H9 (cell line): ENCODE measurements at regions not wholly inside any gene's neighbourhood (a gene's known extent, or its start where the extent isn't known, plus 50 kb on each side); places are given as distances from the start of the nearest gene placed in this dataset.

Source experiments
- DNase-seq: peaks from one replicate; pipeline ENCODE4 v3.0.0-alpha.2; 2017
- H2AFZ ChIP-seq: one replicate; pipeline ENCODE4 v1.6.1; 2013; ENCODE audit warnings: mild to moderate bottlenecking, low read length, control low read depth, moderate library complexity
- H2AK5ac ChIP-seq: 2 replicates; pipeline ENCODE4 v1.6.1; 2013; ENCODE audit warnings: low read length, control low read depth, mixed read lengths; ENCODE audit not compliant: insufficient read length
- H2BK120ac ChIP-seq: one replicate; pipeline ENCODE4 v1.6.1; 2013; ENCODE audit warnings: low read depth, mild to moderate bottlenecking, low read length, control low read depth, inconsistent platforms; ENCODE audit not compliant: poor library complexity, severe bottlenecking
- H2BK12ac ChIP-seq: 2 replicates; pipeline ENCODE4 v1.6.1; 2013; ENCODE audit warnings: low read length, control low read depth, mixed read lengths, low read depth; ENCODE audit not compliant: insufficient read length
- H2BK15ac ChIP-seq: 2 replicates; pipeline ENCODE4 v1.6.1; 2013; ENCODE audit warnings: low read depth, low read length, control low read depth
- H2BK20ac ChIP-seq: one replicate; pipeline ENCODE4 v1.6.1; 2013; ENCODE audit warnings: low read depth, mild to moderate bottlenecking, low read length, control low read depth, inconsistent platforms; ENCODE audit not compliant: poor library complexity, severe bottlenecking
- H2BK5ac ChIP-seq: 2 replicates; pipeline ENCODE4 v1.6.1; 2013; ENCODE audit warnings: low read length, control low read depth, mixed read lengths; ENCODE audit not compliant: insufficient read length
- H3K14ac ChIP-seq: 2 replicates; pipeline ENCODE4 v1.6.1; 2013; ENCODE audit warnings: low read length, control low read depth; ENCODE audit not compliant: insufficient read depth
- H3K18ac ChIP-seq: 2 replicates; pipeline ENCODE4 v1.6.1; 2013; ENCODE audit warnings: low read depth, mild to moderate bottlenecking, mixed read lengths, low read length, control low read depth; ENCODE audit not compliant: insufficient read length
- H3K23ac ChIP-seq: 2 replicates; pipeline ENCODE4 v1.6.1; 2013; ENCODE audit warnings: low read length, control low read depth, mixed read lengths, low read depth; ENCODE audit not compliant: insufficient read length
- H3K23me2 ChIP-seq: 2 replicates; pipeline ENCODE4 v1.6.1; 2013; ENCODE audit warnings: low read depth, mild to moderate bottlenecking, mixed read lengths, low read length, control low read depth; ENCODE audit not compliant: insufficient read length, poor library complexity, severe bottlenecking
- H3K27ac ChIP-seq: 2 replicates; pipeline ENCODE4 v1.5.1; 2013; ENCODE audit warnings: low read length, control low read depth, mixed read lengths, low read depth; ENCODE audit not compliant: insufficient read length
- H3K27me3 ChIP-seq: 2 replicates; pipeline ENCODE4 v1.6.1; 2013; ENCODE audit warnings: low read length, control low read depth, inconsistent platforms; ENCODE audit not compliant: insufficient read depth
- H3K4ac ChIP-seq: 2 replicates; pipeline ENCODE4 v1.6.1; 2013; ENCODE audit warnings: low read depth, mild to moderate bottlenecking, control low read depth, inconsistent platforms, low read length, moderate library complexity
- H3K4me1 ChIP-seq: 2 replicates; pipeline ENCODE4 v1.6.1; 2013; ENCODE audit warnings: low read length, control low read depth, inconsistent platforms; ENCODE audit not compliant: insufficient read depth
- H3K4me2 ChIP-seq: 2 replicates; pipeline ENCODE4 v1.6.1; 2013; ENCODE audit warnings: low read length, control low read depth, mixed read lengths; ENCODE audit not compliant: insufficient read length, insufficient read depth
- H3K56ac ChIP-seq: 2 replicates; pipeline ENCODE4 v1.6.1; 2013; ENCODE audit warnings: low read depth, mild to moderate bottlenecking, mixed read lengths, low read length, control low read depth; ENCODE audit not compliant: insufficient read length
- H3K79me1 ChIP-seq: 2 replicates; pipeline ENCODE4 v1.6.1; 2013; ENCODE audit warnings: low read depth, mild to moderate bottlenecking, moderate library complexity, low read length, control low read depth, inconsistent platforms; ENCODE audit not compliant: insufficient read depth, poor library complexity, severe bottlenecking
- H3K79me2 ChIP-seq: 2 replicates; pipeline ENCODE4 v1.6.1; 2013; ENCODE audit warnings: low read length, control low read depth, inconsistent platforms; ENCODE audit not compliant: insufficient read depth
- H3K9ac ChIP-seq: 2 replicates; pipeline ENCODE4 v1.6.1; 2013; ENCODE audit warnings: low read length, control low read depth, mixed read lengths; ENCODE audit not compliant: insufficient read length; ENCODE audit errors: extremely low read depth
- H3K9me3 ChIP-seq: one replicate; pipeline ENCODE4 v1.6.1; 2013; ENCODE audit warnings: low read depth, low read length, inconsistent platforms; ENCODE audit not compliant: control insufficient read depth
- H3T11ph ChIP-seq: one replicate; pipeline ENCODE4 v1.6.1; 2013; ENCODE audit warnings: mild to moderate bottlenecking, low read length, control low read depth, inconsistent platforms
- H4K20me1 ChIP-seq: one replicate; pipeline ENCODE4 v1.6.1; 2013; ENCODE audit not compliant: control insufficient read depth, insufficient read length, insufficient read depth
- H4K5ac ChIP-seq: 2 replicates; pipeline ENCODE4 v1.6.1; 2013; ENCODE audit warnings: low read depth, mild to moderate bottlenecking, mixed read lengths, low read length, control low read depth; ENCODE audit not compliant: insufficient read length
- H4K8ac ChIP-seq: replicated peaks from 2 replicates; pipeline ENCODE4 v1.6.1; 2013; ENCODE audit warnings: low read length, control low read depth, mixed read lengths, low read depth; ENCODE audit not compliant: insufficient read length
- H4K91ac ChIP-seq: 2 replicates; pipeline ENCODE4 v1.6.1; 2013; ENCODE audit warnings: low read depth, mild to moderate bottlenecking, moderate library complexity, mixed read lengths, low read length, control low read depth; ENCODE audit not compliant: insufficient read length
- H3K27ac Mint-ChIP-seq, 3 experiments: 2 replicates in 2 of 3; 3 replicates in 1 of 3; pipeline ENCODE4 v1.8.0; 2020 to 2021; ENCODE audit warnings: mixed read lengths in 3 of 3, mild to moderate bottlenecking in 1 of 3, moderate library complexity in 1 of 3
- H3K27me3 Mint-ChIP-seq: 2 replicates; pipeline ENCODE4 v1.8.0; 2021; ENCODE audit warnings: low read depth, mild to moderate bottlenecking, moderate library complexity, mixed read lengths
- H3K36me3 Mint-ChIP-seq, 3 experiments: 2 replicates in 2 of 3; 3 replicates in 1 of 3; pipeline ENCODE4 v1.8.0; 2020 to 2021; ENCODE audit warnings: low read depth in 3 of 3, mixed read lengths in 3 of 3; ENCODE audit not compliant: insufficient read depth in 1 of 3
- H3K4me1 Mint-ChIP-seq, 2 experiments: 2 replicates each; pipeline ENCODE4 v1.8.0; 2020; ENCODE audit warnings: mixed read lengths in 2 of 2
- H3K4me3 Mint-ChIP-seq, 2 experiments: 2 replicates in 1 of 2; 3 replicates in 1 of 2; pipeline ENCODE4 v1.8.0; 2020 to 2021; ENCODE audit warnings: mild to moderate bottlenecking in 2 of 2, mixed read lengths in 2 of 2, moderate library complexity in 1 of 2
- H3K9me3 Mint-ChIP-seq, 2 experiments: 2 replicates in 1 of 2; 3 replicates in 1 of 2; pipeline ENCODE4 v1.8.0; 2020; ENCODE audit warnings: mild to moderate bottlenecking in 2 of 2, mixed read lengths in 2 of 2, moderate library complexity in 1 of 2
- TF ChIP-seq, protein P1 (sequence below): fragments of 200-600 bp; sonication (generic); conservative IDR thresholded peaks from 3 replicates; pipeline ENCODE4 v1.8.0; 2021; ENCODE audit warnings: antibody characterized with exemption, mild to moderate bottlenecking

- Mint-ChIP-seq H3K4me1 (peaks cover 13 to 15% of the 10 kb centered on the region in 2 experiments), H3K27ac (no peak overlapping the region), H3K4me3 (no peak overlapping the region), H3K9me3 (no peaks in the 10 kb centered on the region), H3K36me3 (no peaks in the 10 kb centered on the region), H3K27me3 (no peaks in the 10 kb centered on the region)
- Histone ChIP-seq H3K27me3 (no peaks in the 10 kb centered on the region), H3K18ac (no peak overlapping the region), H3K23me2 (no peaks in the 10 kb centered on the region), H3K56ac (no peak overlapping the region), H2BK15ac (no peak overlapping the region), H2BK5ac (no peak overlapping the region), H3K14ac (no peak overlapping the region), H3K4me1 (peaks cover 2% of the 10 kb centered on the region; the same call in 1 of the 2 replicates), H3K4me2 (no peak overlapping the region), H3K9ac (no peak overlapping the region), H3K27ac (no peak overlapping the region), H4K91ac (no peak overlapping the region), H4K5ac (no peak overlapping the region), H4K20me1 (no peaks in the 10 kb centered on the region), H4K8ac (no peak overlapping the region), H2AK5ac (no peak overlapping the region), H2AFZ (no peak overlapping the region), H3K79me1 (no peaks in the 10 kb centered on the region), H2BK120ac (no peak overlapping the region), H3T11ph (no peak overlapping the region), H3K79me2 (no peaks in the 10 kb centered on the region), H3K9me3 (no peaks in the 10 kb centered on the region), H3K23ac (no peak overlapping the region), H2BK12ac (no peak overlapping the region), H3K4ac (no peak overlapping the region), H2BK20ac (no peak overlapping the region)
- DNase-seq: no peak
- TF ChIP-seq, protein P1, sequence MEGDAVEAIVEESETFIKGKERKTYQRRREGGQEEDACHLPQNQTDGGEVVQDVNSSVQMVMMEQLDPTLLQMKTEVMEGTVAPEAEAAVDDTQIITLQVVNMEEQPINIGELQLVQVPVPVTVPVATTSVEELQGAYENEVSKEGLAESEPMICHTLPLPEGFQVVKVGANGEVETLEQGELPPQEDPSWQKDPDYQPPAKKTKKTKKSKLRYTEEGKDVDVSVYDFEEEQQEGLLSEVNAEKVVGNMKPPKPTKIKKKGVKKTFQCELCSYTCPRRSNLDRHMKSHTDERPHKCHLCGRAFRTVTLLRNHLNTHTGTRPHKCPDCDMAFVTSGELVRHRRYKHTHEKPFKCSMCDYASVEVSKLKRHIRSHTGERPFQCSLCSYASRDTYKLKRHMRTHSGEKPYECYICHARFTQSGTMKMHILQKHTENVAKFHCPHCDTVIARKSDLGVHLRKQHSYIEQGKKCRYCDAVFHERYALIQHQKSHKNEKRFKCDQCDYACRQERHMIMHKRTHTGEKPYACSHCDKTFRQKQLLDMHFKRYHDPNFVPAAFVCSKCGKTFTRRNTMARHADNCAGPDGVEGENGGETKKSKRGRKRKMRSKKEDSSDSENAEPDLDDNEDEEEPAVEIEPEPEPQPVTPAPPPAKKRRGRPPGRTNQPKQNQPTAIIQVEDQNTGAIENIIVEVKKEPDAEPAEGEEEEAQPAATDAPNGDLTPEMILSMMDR: no peak
Observed at GRCh38 chr6:113338644-113339043, 518.5 kb upstream of the MARCKS start.
